GM23338 (cell line): ENCODE measurements at regions not wholly inside any gene's neighbourhood (a gene's known extent, or its start where the extent isn't known, plus 50 kb on each side); places are given as distances from the start of the nearest gene placed in this dataset.

Experiments used
- CREB1 ChIP-seq: fragments of 250-450 bp; sonication (Bioruptor Pico); IDR thresholded peaks from 2 replicates; pipeline ENCODE4 v1.5.0; 2020; ENCODE audit warnings: low read depth, mild to moderate bottlenecking, moderate library complexity
- EZH2 ChIP-seq: fragments of 200-600 bp; sonication (generic); IDR thresholded peaks from one replicate; pipeline ENCODE4 v1.8.0; 2017; ENCODE audit warnings: antibody characterized with exemption, mild to moderate bottlenecking, low read depth; ENCODE audit not compliant: unreplicated experiment
- EZH2phosphoT487 ChIP-seq: fragments of 200-600 bp; sonication (generic); IDR thresholded peaks from one replicate; pipeline ENCODE4 v1.8.1; 2018; ENCODE audit warnings: antibody characterized with exemption; ENCODE audit not compliant: unreplicated experiment
- NANOG ChIP-seq: IDR thresholded peaks from 2 replicates; pipeline ENCODE4 v1.6.1; 2016; ENCODE audit warnings: antibody characterized with exemption, borderline replicate concordance
- POLR2AphosphoS5 ChIP-seq: IDR thresholded peaks from 2 replicates; pipeline ENCODE4 v1.6.1; 2016; ENCODE audit warnings: antibody characterized with exemption, low read depth
- REST ChIP-seq: IDR thresholded peaks from one replicate; pipeline ENCODE4 v1.6.1; 2018; ENCODE audit warnings: antibody characterized with exemption; ENCODE audit not compliant: unreplicated experiment
- STAT1 ChIP-seq: IDR thresholded peaks from one replicate; pipeline ENCODE4 v1.6.1; 2016; ENCODE audit warnings: antibody characterized with exemption; ENCODE audit not compliant: unreplicated experiment
- ZNF462 ChIP-seq: fragments of 250-450 bp; sonication (Bioruptor Pico); IDR thresholded peaks from 2 replicates; pipeline ENCODE4 v1.5.0; 2020; ENCODE audit warnings: mild to moderate bottlenecking, moderate library complexity
- TF ChIP-seq, protein P1 (sequence below), 2 experiments: fragments of 200-600 bp in 1 of 2; sonication (generic) in 1 of 2; conservative IDR thresholded peaks; 2 replicates each; pipeline versions ENCODE4 v1.5.1 to v1.6.1; 2016 to 2017; ENCODE audit warnings: antibody characterized with exemption in 2 of 2, low read depth in 2 of 2, mild to moderate bottlenecking in 2 of 2, moderate library complexity in 1 of 2

GRCh38 chr6:11353921-11354389 is 121.5 kb upstream of the NEDD9 start:
- TF ChIP-seq, protein P1, sequence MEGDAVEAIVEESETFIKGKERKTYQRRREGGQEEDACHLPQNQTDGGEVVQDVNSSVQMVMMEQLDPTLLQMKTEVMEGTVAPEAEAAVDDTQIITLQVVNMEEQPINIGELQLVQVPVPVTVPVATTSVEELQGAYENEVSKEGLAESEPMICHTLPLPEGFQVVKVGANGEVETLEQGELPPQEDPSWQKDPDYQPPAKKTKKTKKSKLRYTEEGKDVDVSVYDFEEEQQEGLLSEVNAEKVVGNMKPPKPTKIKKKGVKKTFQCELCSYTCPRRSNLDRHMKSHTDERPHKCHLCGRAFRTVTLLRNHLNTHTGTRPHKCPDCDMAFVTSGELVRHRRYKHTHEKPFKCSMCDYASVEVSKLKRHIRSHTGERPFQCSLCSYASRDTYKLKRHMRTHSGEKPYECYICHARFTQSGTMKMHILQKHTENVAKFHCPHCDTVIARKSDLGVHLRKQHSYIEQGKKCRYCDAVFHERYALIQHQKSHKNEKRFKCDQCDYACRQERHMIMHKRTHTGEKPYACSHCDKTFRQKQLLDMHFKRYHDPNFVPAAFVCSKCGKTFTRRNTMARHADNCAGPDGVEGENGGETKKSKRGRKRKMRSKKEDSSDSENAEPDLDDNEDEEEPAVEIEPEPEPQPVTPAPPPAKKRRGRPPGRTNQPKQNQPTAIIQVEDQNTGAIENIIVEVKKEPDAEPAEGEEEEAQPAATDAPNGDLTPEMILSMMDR (conservative IDR thresholded peaks at IDR 0.05; ENCODE audit: low read depth in 2 of 2): no peak
- no peak for TF ChIP-seq POLR2AphosphoS5
- TF ChIP-seq REST: no peak
- no peak for TF ChIP-seq EZH2
- TF ChIP-seq STAT1: no peak
- TF ChIP-seq CREB1 (CRISPR knock-in tag): no peak
- TF ChIP-seq NANOG: no peak
- TF ChIP-seq ZNF462 (CRISPR knock-in tag): no peak
- TF ChIP-seq EZH2phosphoT487: no peak
